ENCODE measurements at regions not wholly inside any gene's neighbourhood (a gene's known extent, or its start where the extent isn't known, plus 50 kb on each side); places are given as distances from the start of the nearest gene placed in this dataset.

- ChIA-PET POLR2A (no interaction called here), CTCF (no interaction called here)
- H3K9me3 ChIP-seq (ENCODE audit: low read length), result no peaks in the 10 kb centered on the region
- Mint-ChIP-seq H3K27ac (no peak overlapping the region), H3K27me3 (peaks cover 0 to 2% of the 10 kb centered on the region in 2 donors), H3K9me3 (peaks cover 14 to 16% (median 15%) of the 10 kb centered on the region in 5 donors), H3K36me3 (peaks cover 0 to 7% (median 0%) of the 10 kb centered on the region in 3 donors), H3K4me3 (no peak overlapping the region), H3K4me1 (no peaks in the 10 kb centered on the region)
- no peaks in the 10 kb centered on the region for H3K4me1 ChIP-seq (ENCODE audit: insufficient read depth, low read length)
- H3K27ac ChIP-seq (ENCODE audit: low read depth, low read length), result no peak overlapping the region
- no peaks in the 10 kb centered on the region for H3K27me3 ChIP-seq (ENCODE audit: insufficient read depth, low read length, poor library complexity, severe bottlenecking)
- DNase-seq, result no peak
- no peak overlapping the region for H3K4me3 ChIP-seq (ENCODE audit: low read length)
- H3K36me3 ChIP-seq (ENCODE audit: insufficient read depth, low read length), result no peaks in the 10 kb centered on the region
Observed at GRCh38 chr5:82918311-82919031, 158.7 kb downstream of the TMEM167A start.

- no peak overlapping the region for H3K27ac ChIP-seq (ENCODE audit: low read depth, low read length)
- ChIA-PET POLR2A (no interaction called here), CTCF (no interaction called here)
- no peaks in the 10 kb centered on the region for H3K4me1 Mint-ChIP-seq
- no peak overlapping the region for H3K4me3 Mint-ChIP-seq
- H3K36me3 Mint-ChIP-seq, result peaks cover 0 to 7% (median 0%) of the 10 kb centered on the region in 3 donors
- no peak overlapping the region for H3K27ac Mint-ChIP-seq
- no peaks in the 10 kb centered on the region for H3K27me3 ChIP-seq (ENCODE audit: insufficient read depth, low read length, poor library complexity, severe bottlenecking)
- no peaks in the 10 kb centered on the region for H3K9me3 ChIP-seq (ENCODE audit: low read length)
- no peaks in the 10 kb centered on the region for H3K36me3 ChIP-seq (ENCODE audit: insufficient read depth, low read length)
- no peak overlapping the region for H3K4me3 ChIP-seq (ENCODE audit: low read length)
- no peaks in the 10 kb centered on the region for H3K4me1 ChIP-seq (ENCODE audit: insufficient read depth, low read length)
- peaks cover 0 to 2% of the 10 kb centered on the region in 2 donors for H3K27me3 Mint-ChIP-seq
- peaks cover 14 to 15% (median 15%) of the 10 kb centered on the region in 5 donors for H3K9me3 Mint-ChIP-seq
- no peak for DNase-seq
Observed at GRCh38 chr5:82917584-82917983, 159.6 kb downstream of the TMEM167A start.

- Mint-ChIP-seq H3K9me3 (peaks cover 11 to 16% (median 15%) of the 10 kb centered on the region in 5 donors), H3K27ac (no peak overlapping the region), H3K27me3 (peaks cover 4 to 10% of the 10 kb centered on the region in 2 donors), H3K36me3 (peaks cover 0 to 7% (median 0%) of the 10 kb centered on the region in 3 donors), H3K4me3 (no peak overlapping the region), H3K4me1 (peaks cover 0 to 4% (median 0%) of the 10 kb centered on the region in 3 donors)
- Histone ChIP-seq H3K4me1 (ENCODE audit: insufficient read depth, low read length) (no peaks in the 10 kb centered on the region), H3K36me3 (ENCODE audit: insufficient read depth, low read length) (no peaks in the 10 kb centered on the region), H3K4me3 (ENCODE audit: low read length) (no peak overlapping the region), H3K27me3 (ENCODE audit: insufficient read depth, low read length, poor library complexity, severe bottlenecking) (no peaks in the 10 kb centered on the region), H3K9me3 (ENCODE audit: low read length) (no peaks in the 10 kb centered on the region), H3K27ac (ENCODE audit: low read depth, low read length) (no peak overlapping the region)
- CTCF ChIA-PET, result interaction anchor here (1.4 kb wide), 1 partner anchor 9 kb away, joined by 3 read pairs; no protein-coding TSS in a partner anchor
- no peak for DNase-seq
- POLR2A ChIA-PET, result no interaction called here
Observed at GRCh38 chr5:82913971-82914370, 163.2 kb downstream of the TMEM167A start.

GRCh38 chr5:82912462-82912861, 164.7 kb downstream of the TMEM167A start:
- peaks cover 0 to 7% (median 0%) of the 10 kb centered on the region in 3 donors for H3K36me3 Mint-ChIP-seq
- H3K4me1 Mint-ChIP-seq, result peaks cover 0 to 4% (median 0%) of the 10 kb centered on the region in 3 donors
- H3K4me3 Mint-ChIP-seq, result no peak overlapping the region
- H3K27ac ChIP-seq (ENCODE audit: low read depth, low read length), result no peak overlapping the region
- H3K9me3 ChIP-seq (ENCODE audit: low read length), result no peaks in the 10 kb centered on the region
- H3K27me3 ChIP-seq (ENCODE audit: insufficient read depth, low read length, poor library complexity, severe bottlenecking), result no peaks in the 10 kb centered on the region
- no peak for DNase-seq
- no peak overlapping the region for H3K4me3 ChIP-seq (ENCODE audit: low read length)
- no peak overlapping the region for H3K27ac Mint-ChIP-seq
- H3K9me3 Mint-ChIP-seq, result peaks cover 11 to 16% (median 15%) of the 10 kb centered on the region in 5 donors
- H3K4me1 ChIP-seq (ENCODE audit: insufficient read depth, low read length), result no peaks in the 10 kb centered on the region
- POLR2A ChIA-PET, result no interaction called here
- H3K27me3 Mint-ChIP-seq, result peaks cover 4 to 19% of the 10 kb centered on the region in 2 donors
- H3K36me3 ChIP-seq (ENCODE audit: insufficient read depth, low read length), result no peaks in the 10 kb centered on the region
- CTCF ChIA-PET, result interaction anchor here (1.4 kb wide), 1 partner anchor 10 kb away, joined by 3 read pairs; no protein-coding TSS in a partner anchor

- H3K36me3 ChIP-seq (ENCODE audit: insufficient read depth, low read length), result no peaks in the 10 kb centered on the region
- ChIA-PET CTCF (no interaction called here), POLR2A (no interaction called here)
- DNase-seq, result no peak
- Mint-ChIP-seq H3K27ac (no peak overlapping the region), H3K9me3 (peaks cover 11 to 16% (median 14%) of the 10 kb centered on the region in 5 donors), H3K36me3 (peaks cover 0 to 7% (median 0%) of the 10 kb centered on the region in 3 donors), H3K27me3 (peaks cover 4 to 19% of the 10 kb centered on the region in 2 donors), H3K4me3 (no peak overlapping the region), H3K4me1 (peaks cover 0 to 4% (median 0%) of the 10 kb centered on the region in 3 donors)
- no peak overlapping the region for H3K4me3 ChIP-seq (ENCODE audit: low read length)
- H3K27me3 ChIP-seq (ENCODE audit: insufficient read depth, low read length, poor library complexity, severe bottlenecking), result no peaks in the 10 kb centered on the region
- H3K27ac ChIP-seq (ENCODE audit: low read depth, low read length), result no peak overlapping the region
- H3K4me1 ChIP-seq (ENCODE audit: insufficient read depth, low read length), result no peaks in the 10 kb centered on the region
- H3K9me3 ChIP-seq (ENCODE audit: low read length), result no peaks in the 10 kb centered on the region
Observed at GRCh38 chr5:82911910-82912309, 165.3 kb downstream of the TMEM167A start.

- Mint-ChIP-seq H3K4me3 (no peak overlapping the region), H3K27me3 (peaks cover 6 to 19% of the 10 kb centered on the region in 2 donors), H3K27ac (no peak overlapping the region), H3K36me3 (peaks cover 0 to 7% (median 0%) of the 10 kb centered on the region in 3 donors), H3K9me3 (peaks cover 6 to 10% (median 10%) of the 10 kb centered on the region in 5 donors), H3K4me1 (peaks cover 0 to 4% (median 0%) of the 10 kb centered on the region in 3 donors)
- DNase-seq, result no peak
- Histone ChIP-seq H3K36me3 (ENCODE audit: insufficient read depth, low read length) (no peaks in the 10 kb centered on the region), H3K27ac (ENCODE audit: low read depth, low read length) (no peak overlapping the region), H3K27me3 (ENCODE audit: insufficient read depth, low read length, poor library complexity, severe bottlenecking) (no peaks in the 10 kb centered on the region), H3K9me3 (ENCODE audit: low read length) (no peaks in the 10 kb centered on the region), H3K4me3 (ENCODE audit: low read length) (no peak overlapping the region), H3K4me1 (ENCODE audit: insufficient read depth, low read length) (no peaks in the 10 kb centered on the region)
- CTCF ChIA-PET, result no interaction called here
- POLR2A ChIA-PET, result no interaction called here
Observed at GRCh38 chr5:82910905-82911304, 166.3 kb downstream of the TMEM167A start.

- DNase-seq, result no peak
- Histone ChIP-seq H3K4me3 (ENCODE audit: low read length) (no peak overlapping the region), H3K4me1 (ENCODE audit: insufficient read depth, low read length) (no peaks in the 10 kb centered on the region), H3K27me3 (ENCODE audit: insufficient read depth, low read length, poor library complexity, severe bottlenecking) (no peaks in the 10 kb centered on the region), H3K9me3 (ENCODE audit: low read length) (no peaks in the 10 kb centered on the region), H3K36me3 (ENCODE audit: insufficient read depth, low read length) (no peaks in the 10 kb centered on the region), H3K27ac (ENCODE audit: low read depth, low read length) (no peak overlapping the region)
- Mint-ChIP-seq H3K4me1 (peaks cover 0 to 4% (median 0%) of the 10 kb centered on the region in 3 donors), H3K9me3 (peaks cover 5 to 6% (median 6%) of the 10 kb centered on the region in 5 donors), H3K27me3 (peaks cover 7 to 19% of the 10 kb centered on the region in 2 donors), H3K27ac (no peak overlapping the region), H3K36me3 (peaks cover 0 to 5% (median 0%) of the 10 kb centered on the region in 3 donors), H3K4me3 (no peak overlapping the region)
- POLR2A ChIA-PET, result no interaction called here
- CTCF ChIA-PET, result no interaction called here
Observed at GRCh38 chr5:82910491-82910890, 166.7 kb downstream of the TMEM167A start.

- Mint-ChIP-seq H3K27me3 (peaks cover 7 to 19% of the 10 kb centered on the region in 2 donors), H3K4me1 (peaks cover 0 to 4% (median 0%) of the 10 kb centered on the region in 3 donors), H3K4me3 (no peak overlapping the region), H3K9me3 (peaks cover 0 to 2% (median 0%) of the 10 kb centered on the region in 5 donors), H3K36me3 (no peaks in the 10 kb centered on the region), H3K27ac (peak overlapping the region in 1 of 8 donors; percentile 62)
- no peaks in the 10 kb centered on the region for H3K36me3 ChIP-seq (ENCODE audit: insufficient read depth, low read length)
- no peaks in the 10 kb centered on the region for H3K27me3 ChIP-seq (ENCODE audit: insufficient read depth, low read length, poor library complexity, severe bottlenecking)
- no peak for DNase-seq
- no peaks in the 10 kb centered on the region for H3K9me3 ChIP-seq (ENCODE audit: low read length)
- no peak overlapping the region for H3K4me3 ChIP-seq (ENCODE audit: low read length)
- no peaks in the 10 kb centered on the region for H3K4me1 ChIP-seq (ENCODE audit: insufficient read depth, low read length)
- H3K27ac ChIP-seq (ENCODE audit: low read depth, low read length), result no peak overlapping the region
- POLR2A ChIA-PET, result no interaction called here
- CTCF ChIA-PET, result no interaction called here
Observed at GRCh38 chr5:82909771-82910170, 167.4 kb downstream of the TMEM167A start.

Data from CD8-positive, alpha-beta memory T cell (primary cell).